Lower leg skin (tissue), 3 donors: ENCODE measurements at regions not wholly inside any gene's neighbourhood (a gene's known extent, or its start where the extent isn't known, plus 50 kb on each side); places are given as distances from the start of the nearest gene placed in this dataset.

Experiments
- CTCF ChIP-seq, 3 donors: fragments of 450-650 bp; IDR thresholded peaks; one replicate each; pipeline ENCODE4 v1.5.1; 2016; ENCODE audit warnings: antibody characterized with exemption in 3 of 3, mild to moderate bottlenecking in 3 of 3, moderate library complexity in 2 of 3
- POLR2A ChIP-seq, 2 donors: fragments of 450-650 bp; IDR thresholded peaks; one replicate each; pipeline ENCODE4 v1.6.1; 2016 to 2017; ENCODE audit warnings: antibody characterized with exemption in 2 of 2, mild to moderate bottlenecking in 1 of 2, moderate library complexity in 1 of 2

GRCh38 chr4:12734586-12734985, 749.6 kb downstream of the RAB28 start:
- TF ChIP-seq CTCF (IDR thresholded peaks at IDR 0.05) (no peak), POLR2A (IDR thresholded peaks at IDR 0.05) (no peak)
